ENCODE measurements at regions not wholly inside any gene's neighbourhood (a gene's known extent, or its start where the extent isn't known, plus 50 kb on each side); places are given as distances from the start of the nearest gene placed in this dataset.
"Not testable (repeated sequence)": the region's sequence is repeated elsewhere in the genome, so short reads cannot be mapped to it uniquely, and the experiment has no call there.

DNA sequence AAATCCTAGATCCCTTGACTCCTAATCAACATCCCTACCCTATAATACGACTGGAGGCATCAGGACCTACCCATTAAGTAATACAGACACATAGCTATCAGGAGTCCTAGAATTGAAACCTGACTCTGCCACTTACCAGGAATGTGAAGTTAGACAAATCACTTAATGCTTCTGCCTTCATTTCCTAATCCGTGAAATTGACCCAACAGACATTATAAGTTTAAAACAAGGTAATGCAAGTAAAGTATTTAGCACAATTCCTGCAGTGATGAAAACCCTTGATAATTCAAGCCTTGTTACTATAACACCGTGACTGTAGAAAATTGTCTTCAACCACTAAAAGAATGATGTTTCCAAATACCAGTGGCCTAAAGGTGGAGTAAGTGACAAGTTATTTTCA lies 150.2 kb downstream of the KCNJ2 start:
- H3K4me3 ChIP-seq (ENCODE audit: insufficient read depth, low read depth, low read length, poor library complexity, severe bottlenecking), result no peak overlapping the region
- DNase-seq, result no peak
- H3K4me1 ChIP-seq (ENCODE audit: control insufficient read depth, insufficient read depth, low read length, poor library complexity, severe bottlenecking), result no peaks in the 10 kb centered on the region
- H3K9me3 ChIP-seq (ENCODE audit: control insufficient read depth, low read length), result no peaks in the 10 kb centered on the region
- H3K27ac ChIP-seq (ENCODE audit: insufficient read depth, low read length, poor library complexity, severe bottlenecking), result no peak overlapping the region
- H3K36me3 ChIP-seq (ENCODE audit: control insufficient read depth, insufficient read depth, low read length), result no peaks in the 10 kb centered on the region
- H3K27me3 ChIP-seq (replicated peaks; ENCODE audit: control insufficient read depth, insufficient read depth, low read length, poor library complexity, severe bottlenecking), result no peaks in the 10 kb centered on the region

DNA sequence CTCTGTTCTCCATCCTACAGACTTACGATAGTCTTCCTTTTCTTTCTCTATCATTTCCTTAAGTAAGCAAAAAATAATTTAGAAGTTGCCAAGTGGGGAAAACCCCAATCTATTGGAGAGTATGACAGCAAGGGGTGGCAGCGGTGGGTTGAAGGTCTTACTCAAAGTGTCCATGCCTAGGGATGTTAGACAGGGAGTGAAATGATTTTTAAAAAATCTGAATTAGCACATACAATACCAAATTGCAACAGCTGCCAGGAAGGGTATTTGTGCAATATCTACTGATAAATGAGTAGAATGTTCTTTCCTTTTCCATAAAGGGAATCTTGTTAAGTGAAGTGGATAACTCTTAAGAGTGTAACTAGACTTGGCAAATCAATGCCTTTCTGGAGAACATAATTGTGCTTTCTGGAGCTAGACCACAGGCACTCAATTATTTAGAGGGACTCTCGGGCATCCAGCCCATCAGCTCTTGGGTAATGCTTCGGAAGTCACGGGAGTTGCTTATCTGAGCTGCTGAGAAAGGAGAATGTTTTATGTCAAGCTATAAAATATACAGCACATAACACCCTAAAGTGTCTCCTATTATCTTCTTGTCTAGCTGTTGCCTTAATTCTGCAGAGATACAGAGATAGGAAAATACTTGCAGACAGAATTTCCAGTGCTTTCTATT lies 151.5 kb downstream of the KCNJ2 start:
- no peaks in the 10 kb centered on the region for H3K27me3 ChIP-seq (replicated peaks; ENCODE audit: control insufficient read depth, insufficient read depth, low read length, poor library complexity, severe bottlenecking)
- no peak for DNase-seq
- no peaks in the 10 kb centered on the region for H3K36me3 ChIP-seq (ENCODE audit: control insufficient read depth, insufficient read depth, low read length)
- no peak overlapping the region for H3K27ac ChIP-seq (ENCODE audit: insufficient read depth, low read length, poor library complexity, severe bottlenecking)
- H3K4me3 ChIP-seq (ENCODE audit: insufficient read depth, low read depth, low read length, poor library complexity, severe bottlenecking), result no peak overlapping the region
- H3K9me3 ChIP-seq (ENCODE audit: control insufficient read depth, low read length), result no peaks in the 10 kb centered on the region
- H3K4me1 ChIP-seq (ENCODE audit: control insufficient read depth, insufficient read depth, low read length, poor library complexity, severe bottlenecking), result no peaks in the 10 kb centered on the region

DNA sequence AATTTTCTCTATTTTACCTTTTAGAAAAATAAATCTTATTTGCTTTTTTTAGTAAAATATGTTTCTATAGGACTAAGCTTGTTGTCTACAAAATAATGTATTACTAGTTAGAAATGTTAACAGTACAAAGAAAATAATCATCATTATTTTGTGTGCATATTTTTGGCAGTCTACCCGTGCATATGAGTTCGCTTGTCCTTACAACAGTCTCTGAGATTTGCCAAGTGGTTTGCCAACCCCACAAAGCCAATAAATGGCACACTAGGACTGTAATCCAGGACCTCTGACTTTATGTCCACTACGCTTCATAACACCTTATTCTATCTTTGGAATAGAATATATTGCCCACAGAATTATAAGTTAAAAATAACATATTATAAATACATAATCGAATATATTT lies 152.0 kb downstream of the KCNJ2 start:
- Histone ChIP-seq H3K36me3 (ENCODE audit: control insufficient read depth, insufficient read depth, low read length) (no peaks in the 10 kb centered on the region), H3K27me3 (replicated peaks; ENCODE audit: control insufficient read depth, insufficient read depth, low read length, poor library complexity, severe bottlenecking) (no peaks in the 10 kb centered on the region), H3K27ac (ENCODE audit: insufficient read depth, low read length, poor library complexity, severe bottlenecking) (no peak overlapping the region), H3K4me1 (ENCODE audit: control insufficient read depth, insufficient read depth, low read length, poor library complexity, severe bottlenecking) (no peaks in the 10 kb centered on the region), H3K9me3 (ENCODE audit: control insufficient read depth, low read length) (no peaks in the 10 kb centered on the region), H3K4me3 (ENCODE audit: insufficient read depth, low read depth, low read length, poor library complexity, severe bottlenecking) (no peak overlapping the region)
- DNase-seq, result no peak

DNA sequence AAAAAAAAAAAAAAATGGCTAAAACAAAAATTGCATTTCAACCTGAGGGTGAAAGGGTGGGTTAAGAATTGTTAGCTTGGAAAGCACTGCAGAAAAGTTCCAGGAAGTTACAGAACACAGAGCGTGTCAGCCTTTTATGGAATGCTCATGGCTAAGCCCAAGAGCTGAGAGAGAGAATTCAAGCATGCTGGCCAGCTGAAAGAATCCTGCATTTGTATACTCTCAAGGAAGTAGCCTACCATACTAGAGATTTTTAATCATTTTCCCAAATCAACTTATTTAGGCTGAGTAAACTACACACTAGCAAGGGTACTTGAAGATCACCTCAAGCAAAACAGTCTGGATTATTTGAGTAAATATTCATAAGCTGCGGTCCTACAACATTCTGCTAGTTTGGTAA lies 153.9 kb downstream of the KCNJ2 start:
- Histone ChIP-seq H3K27ac (ENCODE audit: insufficient read depth, low read length, poor library complexity, severe bottlenecking) (no peak overlapping the region), H3K27me3 (replicated peaks; ENCODE audit: control insufficient read depth, insufficient read depth, low read length, poor library complexity, severe bottlenecking) (no peaks in the 10 kb centered on the region), H3K9me3 (ENCODE audit: control insufficient read depth, low read length) (no peaks in the 10 kb centered on the region), H3K4me1 (ENCODE audit: control insufficient read depth, insufficient read depth, low read length, poor library complexity, severe bottlenecking) (no peaks in the 10 kb centered on the region), H3K36me3 (ENCODE audit: control insufficient read depth, insufficient read depth, low read length) (no peaks in the 10 kb centered on the region), H3K4me3 (ENCODE audit: insufficient read depth, low read depth, low read length, poor library complexity, severe bottlenecking) (no peak overlapping the region)
- no peak for DNase-seq

DNA sequence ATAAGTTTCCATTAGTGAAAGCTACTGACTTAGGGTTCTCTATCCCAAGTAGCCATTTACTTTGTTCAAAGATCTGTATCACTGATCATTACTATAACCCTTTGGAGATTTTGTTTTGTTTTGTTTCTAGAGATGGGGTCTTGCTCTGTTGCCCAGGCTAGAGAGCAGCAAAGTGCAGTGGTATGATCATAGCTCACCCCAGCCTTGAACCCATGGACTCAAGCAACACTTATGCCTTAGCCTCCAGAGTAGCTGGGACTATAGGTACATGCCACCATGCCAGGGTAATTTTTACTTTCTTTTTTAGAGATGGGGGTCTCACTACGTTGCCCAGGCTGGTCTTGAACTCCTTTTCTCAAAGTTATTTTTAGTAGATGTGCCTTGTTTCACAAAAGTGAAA lies 154.7 kb downstream of the KCNJ2 start:
- DNase-seq, result no peak

DNA sequence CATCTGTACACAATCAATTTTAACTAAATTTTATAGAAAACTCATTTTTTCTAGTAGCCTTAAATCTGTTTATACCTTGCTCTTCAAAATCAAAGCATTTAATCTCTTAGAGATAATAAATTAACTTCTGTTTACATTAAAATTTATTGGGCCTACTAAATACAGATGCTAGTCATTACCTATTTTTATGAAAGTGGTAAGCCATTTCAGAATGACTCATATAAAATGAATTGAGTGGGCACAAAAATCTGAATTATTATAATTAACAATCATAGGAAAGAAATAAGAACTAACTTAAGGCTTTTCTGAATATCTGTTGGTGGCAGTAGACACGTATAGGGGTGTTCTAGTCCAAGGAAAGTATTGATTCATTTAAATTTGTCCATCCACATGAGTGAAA lies 157.9 kb downstream of the KCNJ2 start:
- H3K9me3 ChIP-seq (ENCODE audit: control insufficient read depth, low read length), result no peaks in the 10 kb centered on the region
- H3K4me1 ChIP-seq (ENCODE audit: control insufficient read depth, insufficient read depth, low read length, poor library complexity, severe bottlenecking), result no peaks in the 10 kb centered on the region
- DNase-seq, result no peak
- H3K27ac ChIP-seq (ENCODE audit: insufficient read depth, low read length, poor library complexity, severe bottlenecking), result no peak overlapping the region
- no peak overlapping the region for H3K4me3 ChIP-seq (ENCODE audit: insufficient read depth, low read depth, low read length, poor library complexity, severe bottlenecking)
- H3K27me3 ChIP-seq (replicated peaks; ENCODE audit: control insufficient read depth, insufficient read depth, low read length, poor library complexity, severe bottlenecking), result no peaks in the 10 kb centered on the region
- no peaks in the 10 kb centered on the region for H3K36me3 ChIP-seq (ENCODE audit: control insufficient read depth, insufficient read depth, low read length)

More for the DNA sequence above, 154.7 kb downstream of the KCNJ2 start:
- Histone ChIP-seq H3K4me1 (ENCODE audit: control insufficient read depth, insufficient read depth, low read length, poor library complexity, severe bottlenecking) (no peaks in the 10 kb centered on the region), H3K4me3 (ENCODE audit: insufficient read depth, low read depth, low read length, poor library complexity, severe bottlenecking) (no peak overlapping the region), H3K9me3 (ENCODE audit: control insufficient read depth, low read length) (no peaks in the 10 kb centered on the region), H3K27ac (ENCODE audit: insufficient read depth, low read length, poor library complexity, severe bottlenecking) (no peak overlapping the region), H3K27me3 (replicated peaks; ENCODE audit: control insufficient read depth, insufficient read depth, low read length, poor library complexity, severe bottlenecking) (no peaks in the 10 kb centered on the region), H3K36me3 (ENCODE audit: control insufficient read depth, insufficient read depth, low read length) (no peaks in the 10 kb centered on the region)

DNA sequence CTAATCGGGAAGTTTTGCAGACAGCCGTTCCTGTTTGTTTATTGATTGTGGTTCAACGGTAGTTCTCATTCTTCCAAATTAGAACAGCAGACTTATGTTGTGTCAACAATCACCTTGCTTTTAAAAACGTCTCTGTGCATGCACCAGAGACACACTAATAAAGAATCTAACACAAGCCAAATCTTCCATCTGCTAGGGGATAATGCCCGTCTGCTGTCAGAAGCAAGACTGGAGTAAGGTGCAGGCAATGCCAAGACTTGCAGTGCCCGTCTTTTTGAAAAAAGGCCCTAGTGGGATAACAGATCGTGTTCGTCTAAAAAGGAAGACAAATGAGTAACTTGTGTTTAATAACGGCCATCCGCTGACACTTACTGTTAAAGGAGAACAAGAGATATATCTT lies 158.4 kb downstream of the KCNJ2 start:
- no peaks in the 10 kb centered on the region for H3K9me3 ChIP-seq (ENCODE audit: control insufficient read depth, low read length)
- no peaks in the 10 kb centered on the region for H3K36me3 ChIP-seq (ENCODE audit: control insufficient read depth, insufficient read depth, low read length)
- DNase-seq, result no peak
- H3K27ac ChIP-seq (ENCODE audit: insufficient read depth, low read length, poor library complexity, severe bottlenecking), result no peak overlapping the region
- H3K4me1 ChIP-seq (ENCODE audit: control insufficient read depth, insufficient read depth, low read length, poor library complexity, severe bottlenecking), result no peaks in the 10 kb centered on the region
- no peak overlapping the region for H3K4me3 ChIP-seq (ENCODE audit: insufficient read depth, low read depth, low read length, poor library complexity, severe bottlenecking)
- no peaks in the 10 kb centered on the region for H3K27me3 ChIP-seq (replicated peaks; ENCODE audit: control insufficient read depth, insufficient read depth, low read length, poor library complexity, severe bottlenecking)

DNA sequence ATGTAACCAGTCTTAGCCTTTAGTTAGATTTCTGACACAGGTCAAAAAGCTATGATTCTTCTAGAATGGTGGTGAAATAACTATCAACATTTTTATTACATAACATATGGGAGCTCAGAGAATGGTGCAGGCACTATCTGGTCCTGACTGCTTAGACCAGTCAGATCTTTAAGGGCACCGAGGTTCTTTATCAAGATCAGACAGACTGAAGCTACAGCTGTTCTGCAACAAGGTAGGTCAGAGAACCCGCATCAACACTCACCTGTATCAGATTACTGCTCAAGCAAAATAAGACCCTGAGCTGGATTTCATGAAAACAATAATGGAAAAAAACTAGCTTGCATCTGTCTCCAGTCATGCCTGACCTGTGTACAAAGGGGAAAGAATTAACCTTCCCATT lies 160.4 kb downstream of the KCNJ2 start:
- Histone ChIP-seq H3K4me3 (ENCODE audit: insufficient read depth, low read depth, low read length, poor library complexity, severe bottlenecking) (no peak overlapping the region), H3K4me1 (ENCODE audit: control insufficient read depth, insufficient read depth, low read length, poor library complexity, severe bottlenecking) (no peaks in the 10 kb centered on the region), H3K27me3 (replicated peaks; ENCODE audit: control insufficient read depth, insufficient read depth, low read length, poor library complexity, severe bottlenecking) (no peaks in the 10 kb centered on the region), H3K27ac (ENCODE audit: insufficient read depth, low read length, poor library complexity, severe bottlenecking) (no peak overlapping the region), H3K9me3 (ENCODE audit: control insufficient read depth, low read length) (no peaks in the 10 kb centered on the region), H3K36me3 (ENCODE audit: control insufficient read depth, insufficient read depth, low read length) (no peaks in the 10 kb centered on the region)
- DNase-seq, result no peak

DNA sequence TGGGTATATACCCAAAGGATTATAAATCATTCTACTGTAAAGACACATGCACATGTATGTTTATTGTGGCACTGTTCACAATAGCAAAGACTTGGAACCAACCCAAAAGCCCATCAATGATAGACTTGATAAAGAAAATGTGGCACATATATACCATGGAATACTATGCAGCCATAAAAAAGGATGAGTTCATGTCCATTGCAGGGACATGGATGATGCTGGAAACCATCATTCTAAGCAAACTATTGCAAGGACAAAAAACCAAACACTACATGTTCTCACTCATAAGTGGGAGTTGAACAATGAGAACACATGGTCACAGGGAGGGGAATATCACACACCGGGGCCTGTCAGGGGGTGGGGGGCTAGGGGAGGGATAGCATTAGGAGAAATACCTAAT lies 161.7 kb downstream of the KCNJ2 start:
- H3K4me3 ChIP-seq (ENCODE audit: insufficient read depth, low read depth, low read length, poor library complexity, severe bottlenecking); H3K36me3 ChIP-seq (ENCODE audit: control insufficient read depth, insufficient read depth, low read length); H3K27ac ChIP-seq (ENCODE audit: insufficient read depth, low read length, poor library complexity, severe bottlenecking); H3K4me1 ChIP-seq (ENCODE audit: control insufficient read depth, insufficient read depth, low read length, poor library complexity, severe bottlenecking); H3K9me3 ChIP-seq (ENCODE audit: control insufficient read depth, low read length); DNase-seq; H3K27me3 ChIP-seq (replicated peaks; ENCODE audit: control insufficient read depth, insufficient read depth, low read length, poor library complexity, severe bottlenecking): not testable (repeated sequence)

DNA sequence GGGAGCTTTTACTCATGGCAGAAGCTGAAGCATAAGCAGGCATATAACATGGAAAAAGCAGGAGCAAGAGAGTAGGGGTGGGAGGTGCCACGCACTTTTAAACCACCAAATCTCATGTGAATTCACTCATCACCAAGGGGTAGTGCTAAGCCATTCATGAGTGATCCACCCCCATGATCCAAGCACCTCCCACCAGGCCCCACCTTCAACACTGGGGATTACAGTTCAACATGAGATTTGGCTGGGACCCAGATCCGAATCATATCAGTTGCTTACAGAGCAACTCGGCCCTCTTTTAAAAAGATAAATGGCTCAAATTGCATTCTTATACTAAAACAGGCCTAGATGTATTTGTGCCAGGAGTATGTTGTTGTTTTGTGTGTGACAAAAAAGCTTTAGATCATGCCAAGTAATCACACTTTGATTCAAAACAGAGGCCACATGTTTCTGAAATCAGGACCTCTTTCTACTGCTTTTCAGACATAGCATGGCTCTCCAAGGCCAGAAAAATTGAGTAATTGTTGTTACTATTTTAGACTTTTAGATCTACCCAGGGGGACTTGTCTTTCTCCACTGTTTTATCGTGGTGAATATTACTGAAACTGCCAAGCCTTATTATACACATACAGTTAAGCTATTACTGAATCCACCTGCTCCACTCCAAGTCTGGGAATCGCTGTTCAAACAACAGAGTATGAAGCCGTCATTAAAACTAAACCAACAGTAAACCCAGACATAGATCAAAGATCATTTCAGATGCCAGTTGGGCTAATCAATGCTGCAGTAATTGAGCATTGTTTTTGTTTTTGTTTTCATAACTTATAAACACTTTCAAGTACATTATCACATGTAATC lies 163.3 kb downstream of the KCNJ2 start:
- H3K27me3 ChIP-seq (replicated peaks; ENCODE audit: control insufficient read depth, insufficient read depth, low read length, poor library complexity, severe bottlenecking), result no peaks in the 10 kb centered on the region
- H3K9me3 ChIP-seq (ENCODE audit: control insufficient read depth, low read length), result no peaks in the 10 kb centered on the region
- H3K4me1 ChIP-seq (ENCODE audit: control insufficient read depth, insufficient read depth, low read length, poor library complexity, severe bottlenecking), result no peaks in the 10 kb centered on the region
- no peak overlapping the region for H3K4me3 ChIP-seq (ENCODE audit: insufficient read depth, low read depth, low read length, poor library complexity, severe bottlenecking)
- no peaks in the 10 kb centered on the region for H3K36me3 ChIP-seq (ENCODE audit: control insufficient read depth, insufficient read depth, low read length)
- H3K27ac ChIP-seq (ENCODE audit: insufficient read depth, low read length, poor library complexity, severe bottlenecking), result no peak overlapping the region
- no peak for DNase-seq
